GM23248 (cell line): ENCODE measurements at regions not wholly inside any gene's neighbourhood (a gene's known extent, or its start where the extent isn't known, plus 50 kb on each side); places are given as distances from the start of the nearest gene placed in this dataset.

Source experiments
- EZH2 ChIP-seq: fragments of 200-600 bp; sonication (generic); IDR thresholded peaks from 2 replicates; pipeline ENCODE4 v1.6.1; 2018; ENCODE audit warnings: antibody characterized with exemption, mild to moderate bottlenecking; ENCODE audit not compliant: insufficient read depth, poor library complexity, severe bottlenecking
- EZH2phosphoT487 ChIP-seq: fragments of 200-600 bp; sonication (generic); IDR thresholded peaks from 2 replicates; pipeline ENCODE4 v1.6.1; 2018; ENCODE audit warnings: antibody characterized with exemption, moderate library complexity, mild to moderate bottlenecking, low read depth; ENCODE audit not compliant: insufficient read depth

DNA sequence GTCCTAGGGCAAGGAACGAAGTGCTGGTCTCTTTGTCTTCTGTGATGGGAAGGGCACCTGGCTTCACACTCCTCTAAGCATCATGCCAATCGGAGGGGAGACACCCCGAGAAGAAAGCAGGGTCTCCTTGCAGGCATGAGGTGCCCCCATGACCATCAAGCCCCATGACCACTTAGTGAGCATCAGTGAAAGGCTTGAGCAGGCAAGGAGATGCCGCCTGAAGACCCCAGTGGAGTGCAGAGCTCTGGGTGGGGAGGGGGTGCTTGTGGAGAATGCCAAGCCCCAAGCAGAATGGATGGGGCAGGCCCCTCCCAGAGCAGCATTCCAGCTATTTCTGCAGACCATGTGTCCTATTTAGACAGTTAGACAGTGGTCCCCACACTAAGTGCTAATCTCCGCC, 232.7 kb upstream of the TNRC6C start:
- TF ChIP-seq EZH2 (no peak), EZH2phosphoT487 (no peak)
